ENCODE measurements at regions not wholly inside any gene's neighbourhood (a gene's known extent, or its start where the extent isn't known, plus 50 kb on each side); places are given as distances from the start of the nearest gene placed in this dataset.
"Not testable (repeated sequence)": the region's sequence is repeated elsewhere in the genome, so short reads cannot be mapped to it uniquely, and the experiment has no call there.

DNA sequence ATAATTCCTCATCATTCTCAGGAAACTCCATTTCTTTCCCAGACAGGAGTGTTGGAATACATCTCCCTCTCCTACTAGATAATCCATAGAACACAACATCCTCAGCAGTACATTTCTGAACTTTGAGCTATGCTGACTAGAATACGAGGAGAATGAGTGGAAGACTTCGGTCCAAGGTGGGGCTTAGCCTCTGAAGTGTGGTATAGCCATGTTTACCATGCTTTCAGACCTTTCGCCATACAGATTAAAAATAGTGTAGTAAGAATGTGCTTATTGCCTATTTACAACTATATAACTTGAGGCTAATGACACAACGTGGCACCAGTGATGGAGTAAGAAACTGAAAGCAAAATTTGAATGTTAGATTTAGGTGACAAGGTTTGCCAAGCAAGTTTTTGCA lies 184.5 kb upstream of the KRR1 start:
- DNase-seq: no peak

DNA sequence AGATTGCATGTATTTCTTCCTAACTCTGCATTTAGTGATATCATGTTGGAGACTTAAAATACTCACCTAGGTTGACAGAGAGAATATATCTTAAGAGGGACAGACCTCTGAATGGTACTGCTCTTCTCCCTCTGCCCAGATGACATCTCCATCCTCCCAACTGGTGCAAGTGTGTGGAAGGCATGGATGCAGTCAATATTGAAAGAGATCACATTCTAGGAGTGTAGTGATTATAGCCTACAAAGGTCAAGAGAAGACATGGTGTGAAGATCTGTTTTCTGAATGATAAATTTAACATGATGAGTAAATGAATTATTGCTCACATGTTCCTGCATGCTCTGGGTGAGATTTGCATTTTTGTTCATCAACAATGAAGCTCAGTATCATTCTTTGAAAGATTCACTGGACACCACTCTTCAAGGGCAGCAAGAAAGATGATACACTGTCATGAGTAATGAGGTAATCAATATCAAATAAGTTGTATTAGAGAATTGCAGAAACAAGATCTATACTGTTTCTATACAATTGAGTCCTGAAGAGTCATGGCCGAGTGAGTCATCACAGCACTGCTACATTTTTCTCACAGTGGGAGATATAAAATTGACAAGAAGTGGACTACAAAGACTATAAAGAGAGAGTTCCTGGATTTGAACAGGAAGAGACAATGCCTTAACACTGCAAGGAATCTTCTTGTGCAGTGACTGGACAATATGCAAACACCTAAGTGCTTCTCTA lies 183.3 kb upstream of the KRR1 start:
- no peak for DNase-seq

DNA sequence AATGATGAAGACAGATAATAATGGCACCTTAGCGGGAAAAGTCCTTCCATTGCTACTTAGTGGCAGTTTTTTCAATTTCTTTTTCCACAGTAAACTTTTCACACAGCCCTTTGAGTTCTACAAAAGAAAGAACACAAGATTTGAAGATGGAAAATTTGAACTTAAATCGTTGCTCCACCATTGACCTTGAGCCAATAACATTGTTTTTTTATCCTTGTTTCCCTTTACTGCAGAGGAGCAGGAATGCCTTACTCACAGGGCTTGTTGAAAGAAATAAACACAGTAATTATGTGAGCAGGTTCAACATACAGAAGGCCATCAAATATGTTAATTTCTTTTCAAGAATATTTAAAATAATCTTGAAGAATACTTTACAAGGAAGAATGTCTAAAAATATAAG lies 181.5 kb upstream of the KRR1 start:
- DNase-seq: no peak

DNA sequence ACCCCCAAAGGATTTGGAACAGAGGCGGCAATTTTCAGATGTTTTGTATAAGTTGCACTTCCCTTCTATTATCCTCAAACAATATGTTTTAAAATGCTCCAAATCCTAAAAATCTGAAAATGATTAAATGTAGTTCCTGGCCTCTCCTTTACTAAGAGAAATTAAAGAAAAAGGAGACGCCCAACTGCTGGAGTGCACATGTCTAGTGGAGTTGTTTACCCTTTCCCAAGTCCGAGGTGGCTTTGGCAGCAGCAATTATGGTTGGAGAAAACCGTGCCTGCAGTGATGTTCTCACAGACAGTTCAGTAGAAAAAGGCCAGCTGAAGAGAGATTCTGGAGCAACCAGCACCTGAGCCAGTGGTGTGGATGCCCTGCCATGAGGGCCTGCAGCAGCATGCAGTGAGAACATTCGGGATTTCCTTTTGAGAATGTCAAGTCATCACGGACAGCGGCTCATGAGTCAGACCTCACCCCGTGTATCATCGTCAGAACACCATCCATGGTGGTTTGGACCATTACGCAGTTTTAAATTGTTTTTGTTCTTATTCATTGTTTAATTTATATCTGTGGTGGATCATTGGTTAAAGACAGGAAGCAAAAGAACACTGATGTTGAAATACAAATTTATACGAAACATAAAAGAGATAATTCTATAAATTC lies 179.0 kb upstream of the KRR1 start:
- no peak for DNase-seq

DNA sequence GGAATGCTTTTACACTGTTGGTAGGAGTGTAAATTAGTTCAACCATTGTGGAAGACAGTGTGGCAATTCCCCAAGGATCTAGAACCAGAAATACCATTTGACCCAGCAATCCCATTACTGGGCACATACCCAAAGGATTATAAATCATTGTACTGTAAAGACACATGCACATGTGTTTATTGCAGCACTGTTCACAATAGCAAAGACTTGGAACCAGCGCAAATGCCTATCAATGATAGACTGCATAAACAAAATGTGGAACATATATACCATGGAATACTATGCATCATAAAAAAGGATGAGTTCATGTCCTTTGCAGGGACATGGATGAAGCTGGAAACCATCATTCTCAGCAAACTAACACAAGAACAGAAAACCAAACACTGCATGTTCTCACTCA lies 174.8 kb upstream of the KRR1 start:
- DNase-seq: not testable (repeated sequence)

DNA sequence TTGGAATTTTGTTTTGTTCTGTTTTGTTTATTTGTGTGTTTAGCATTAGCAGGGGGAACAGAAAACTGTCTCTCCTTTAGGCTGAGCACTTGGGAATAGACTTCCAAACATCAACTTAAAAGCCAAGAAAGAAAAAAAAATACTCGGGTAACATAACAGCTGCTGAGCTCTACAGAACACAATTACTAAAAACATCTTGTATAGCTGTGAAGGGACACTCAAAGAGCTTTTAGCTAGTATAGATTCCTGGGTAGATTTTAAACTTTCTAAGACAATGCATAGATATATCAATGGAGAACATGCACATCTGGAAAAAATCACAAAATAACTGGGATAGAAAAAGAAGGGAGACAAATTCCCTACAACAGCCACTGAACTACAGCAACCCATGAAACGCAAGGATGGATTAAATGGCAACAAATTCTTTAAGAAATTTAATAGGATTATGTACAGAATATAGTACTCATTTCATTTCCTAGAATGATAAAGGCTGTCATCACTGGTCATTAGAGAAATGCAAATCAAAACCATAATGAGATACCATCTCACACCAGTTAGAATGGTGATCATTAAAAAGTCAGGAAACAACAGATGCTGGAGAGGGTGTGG lies 174.3 kb upstream of the KRR1 start:
- no peak for DNase-seq

DNA sequence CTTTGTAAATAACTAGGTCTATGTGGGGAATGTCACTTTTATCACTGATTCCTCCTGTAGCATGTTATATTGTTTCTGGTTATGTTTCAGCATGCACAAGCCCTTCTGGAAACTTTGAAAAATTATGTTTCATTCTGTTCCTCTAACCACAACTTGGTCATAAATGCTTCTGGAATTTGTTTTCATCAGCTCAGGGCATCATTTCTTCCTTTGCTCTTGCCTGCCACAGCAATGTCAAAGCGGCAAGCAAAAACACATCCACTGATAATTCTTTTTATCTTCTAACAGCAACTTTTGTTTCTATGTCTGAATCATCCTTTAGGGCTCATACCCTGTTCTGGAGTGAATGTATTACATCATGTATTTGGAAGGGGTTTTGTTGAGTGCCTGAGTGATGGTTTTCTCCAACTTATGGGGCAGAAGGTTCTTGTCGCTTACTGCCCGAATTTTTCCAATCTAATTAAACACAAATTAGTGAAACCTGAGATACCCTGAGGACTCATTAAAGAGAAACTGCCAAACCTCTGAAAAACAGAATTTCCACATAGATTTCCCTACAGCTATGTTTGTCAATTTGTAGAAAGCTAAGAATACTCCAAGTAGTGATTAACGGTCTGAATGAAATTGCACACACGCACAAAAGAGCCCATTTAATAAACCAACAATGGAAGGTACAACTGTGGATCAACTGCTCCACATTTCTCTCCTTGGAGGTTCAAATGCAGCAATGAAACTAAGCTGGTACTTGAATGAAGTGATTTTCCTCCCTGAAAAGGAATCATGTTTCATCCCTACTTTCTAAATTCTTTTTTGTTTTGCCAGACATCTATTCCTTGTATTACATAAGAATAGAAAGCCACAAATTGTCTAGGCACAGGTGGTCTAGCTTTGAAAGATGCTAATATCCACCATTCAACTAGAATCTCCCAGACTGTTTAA lies 173.5 kb upstream of the KRR1 start:
- DNase-seq: no peak

DNA sequence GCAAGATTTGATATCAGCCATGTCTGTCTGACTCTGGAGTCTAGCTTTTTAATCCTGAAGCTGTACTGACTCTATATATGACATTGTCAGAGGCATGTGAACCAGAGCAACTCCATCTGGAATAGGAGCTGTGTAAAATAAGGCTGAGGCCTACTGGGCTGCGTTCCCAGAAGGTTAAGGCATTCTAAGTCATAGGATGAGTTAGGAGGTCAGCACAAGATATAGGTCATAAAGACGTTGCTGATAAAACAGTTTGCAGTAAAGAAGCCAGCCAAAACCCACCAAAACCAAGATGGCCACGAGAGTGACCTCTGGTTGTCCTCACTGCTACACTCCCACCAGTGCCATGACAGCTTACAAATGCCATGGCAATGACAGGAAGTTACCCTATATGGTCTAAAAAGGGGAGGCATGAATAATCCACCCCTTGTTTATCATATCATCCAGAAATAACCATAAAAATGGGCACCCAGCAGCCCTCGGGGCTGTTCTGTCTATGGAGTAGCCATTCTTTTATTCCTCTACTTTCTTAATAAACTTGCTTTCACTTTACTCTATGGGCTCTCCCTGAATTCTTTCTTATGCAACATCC lies 172.7 kb upstream of the KRR1 start:
- DNase-seq: not testable (repeated sequence)

DNA sequence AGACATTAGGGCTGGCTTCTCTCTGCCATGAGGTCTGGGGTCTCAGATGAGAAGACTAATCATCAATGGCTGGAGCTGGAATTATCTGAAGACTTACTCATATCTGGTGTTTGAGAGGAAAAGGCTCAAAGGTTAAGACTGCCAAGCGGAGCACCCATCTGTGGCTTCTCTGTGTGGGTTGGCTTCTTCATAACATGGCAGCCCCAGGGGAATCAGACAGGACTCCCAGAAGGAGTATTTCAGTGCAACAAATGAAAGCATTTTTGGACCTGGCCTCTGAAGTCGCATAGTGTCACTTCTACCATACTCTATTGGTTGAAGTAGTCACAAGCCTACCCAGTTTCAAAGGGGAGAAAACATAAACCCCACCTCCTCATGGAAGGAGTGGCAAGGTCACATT lies 171.8 kb upstream of the KRR1 start:
- DNase-seq: no peak

DNA sequence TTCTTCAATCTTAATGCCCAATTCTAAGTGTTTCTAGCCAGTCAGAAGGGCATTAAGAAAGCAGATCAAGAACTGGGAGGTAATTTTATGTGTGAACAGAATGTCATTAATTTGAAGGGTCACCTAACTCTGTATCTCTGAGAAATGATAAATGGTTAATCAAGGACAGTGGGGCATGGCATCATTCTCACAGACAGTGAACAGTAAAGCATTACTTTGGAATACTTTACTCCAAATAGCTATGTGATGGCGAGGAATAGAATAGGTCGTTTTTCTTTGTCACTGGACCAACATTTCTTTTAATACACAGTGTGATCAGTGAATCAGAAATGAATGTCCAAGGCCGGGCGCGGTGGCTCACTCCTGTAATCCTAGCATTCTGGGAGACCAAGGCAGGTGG lies 166.1 kb upstream of the KRR1 start:
- no peak for DNase-seq

DNA sequence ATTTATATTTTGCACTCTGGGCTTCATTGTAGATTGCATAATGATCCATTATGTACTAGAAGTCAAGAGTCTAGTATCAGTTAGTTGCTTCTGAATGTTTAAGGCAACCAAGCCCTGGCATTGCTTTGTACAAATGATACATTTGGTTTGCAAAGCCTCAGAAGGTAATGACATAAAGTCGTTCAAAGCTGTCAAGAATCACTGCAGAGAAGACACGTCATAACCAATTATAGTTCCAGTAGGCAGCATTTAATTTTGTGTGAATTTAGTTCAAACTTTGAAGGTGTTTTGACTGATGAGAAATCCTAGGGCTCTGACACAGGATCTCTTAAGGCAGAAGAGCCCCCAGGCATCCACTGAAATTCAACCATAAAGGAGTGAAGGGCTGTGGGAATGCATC lies 163.0 kb upstream of the KRR1 start:
- DNase-seq: no peak

DNA sequence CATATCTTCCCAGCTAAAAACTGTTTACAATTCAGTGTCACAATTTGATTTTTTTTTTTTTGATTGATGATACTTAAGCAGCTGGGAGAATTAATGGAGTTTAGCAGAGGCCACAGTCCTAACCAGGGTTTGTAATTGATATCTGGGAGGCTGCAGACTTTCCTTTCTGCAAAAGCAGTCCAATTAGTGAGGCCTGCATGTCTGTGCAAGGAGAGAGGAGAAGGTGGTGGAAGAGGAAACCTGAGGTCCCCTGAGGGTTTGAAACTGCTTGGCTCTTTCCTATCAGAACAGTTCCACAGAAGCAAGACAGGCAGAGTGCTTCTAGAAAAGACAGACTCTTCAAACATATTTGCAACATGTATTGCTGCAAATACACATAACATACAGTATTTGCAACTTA lies 160.8 kb upstream of the KRR1 start:
- DNase-seq: no peak

DNA sequence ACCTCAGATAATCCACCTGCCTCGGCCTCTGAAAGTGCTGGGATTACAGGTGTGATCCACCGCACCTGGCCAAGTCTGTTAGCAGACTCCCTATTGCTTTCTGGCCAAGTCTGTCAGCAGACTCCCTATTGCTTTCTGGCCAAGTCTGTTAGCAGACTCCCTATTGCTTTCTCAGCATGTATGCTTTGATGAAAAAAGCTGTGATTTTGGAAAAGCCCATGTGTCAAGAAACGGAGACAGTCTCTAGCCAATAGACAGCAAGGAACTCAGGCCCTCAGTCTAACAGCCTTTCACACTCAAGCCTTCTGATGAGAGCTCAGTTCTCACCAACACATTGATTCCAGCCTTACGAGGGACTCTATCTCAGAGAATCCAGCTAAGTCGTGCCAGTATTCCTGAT lies 158.8 kb upstream of the KRR1 start:
- DNase-seq: no peak

DNA sequence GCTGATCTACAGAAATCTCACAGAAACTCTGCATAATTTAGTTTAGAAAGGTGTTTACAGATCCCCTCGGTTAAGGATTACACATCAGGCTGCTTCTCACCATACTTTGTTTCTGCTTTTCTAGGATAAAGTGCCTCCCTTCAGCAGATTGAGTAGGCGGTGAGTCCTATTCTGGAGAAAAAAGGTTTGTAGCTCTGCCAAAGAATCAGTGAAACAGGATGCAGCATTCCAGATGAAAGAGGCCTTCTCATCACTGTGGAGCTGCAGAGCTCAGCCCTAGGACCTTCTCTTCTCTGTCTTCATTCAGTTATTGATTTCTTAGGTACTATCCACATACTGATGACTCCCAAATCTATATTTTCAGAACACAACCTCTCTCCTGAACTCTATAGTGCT lies 155.5 kb upstream of the KRR1 start:
- no peak for DNase-seq

DNA sequence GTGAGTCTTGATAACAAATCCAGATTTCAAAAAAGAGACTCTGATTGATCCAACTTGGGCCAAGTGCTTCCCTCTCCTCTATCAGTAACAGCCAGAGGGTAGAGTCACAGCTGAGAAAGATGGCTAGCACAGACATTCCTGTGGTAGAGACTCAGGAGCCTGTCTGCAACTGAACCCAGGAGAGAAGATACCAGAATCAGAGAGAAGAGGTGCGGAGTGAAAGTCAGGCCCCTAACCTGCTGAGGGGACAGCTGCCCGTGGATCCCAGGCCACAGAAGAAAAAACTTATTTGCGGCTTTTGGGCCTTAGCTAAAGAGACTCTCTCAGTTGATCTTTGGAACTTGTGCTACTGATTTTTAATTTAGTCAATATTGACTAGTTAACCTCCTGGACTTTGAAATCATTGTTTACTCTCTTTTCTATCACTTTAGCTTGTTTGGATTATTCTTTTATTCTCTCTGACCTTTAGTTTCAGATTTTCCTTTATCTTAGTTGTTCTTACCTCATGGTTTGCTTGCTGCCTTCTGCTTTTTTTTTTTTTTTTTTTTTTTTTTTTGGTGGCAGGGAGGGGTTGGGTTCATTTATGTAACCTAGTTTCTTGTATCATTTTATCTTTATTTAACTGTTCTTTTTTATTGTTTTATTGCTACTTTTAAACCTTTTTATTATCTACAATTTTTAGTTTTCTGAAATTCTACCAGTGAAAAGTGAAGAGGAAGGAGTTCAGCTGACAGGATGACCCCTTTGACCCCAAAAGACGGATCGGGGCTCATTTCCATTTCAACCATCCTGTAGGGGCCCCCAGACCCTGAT lies 154.9 kb upstream of the KRR1 start:
- no peak for DNase-seq

DNA sequence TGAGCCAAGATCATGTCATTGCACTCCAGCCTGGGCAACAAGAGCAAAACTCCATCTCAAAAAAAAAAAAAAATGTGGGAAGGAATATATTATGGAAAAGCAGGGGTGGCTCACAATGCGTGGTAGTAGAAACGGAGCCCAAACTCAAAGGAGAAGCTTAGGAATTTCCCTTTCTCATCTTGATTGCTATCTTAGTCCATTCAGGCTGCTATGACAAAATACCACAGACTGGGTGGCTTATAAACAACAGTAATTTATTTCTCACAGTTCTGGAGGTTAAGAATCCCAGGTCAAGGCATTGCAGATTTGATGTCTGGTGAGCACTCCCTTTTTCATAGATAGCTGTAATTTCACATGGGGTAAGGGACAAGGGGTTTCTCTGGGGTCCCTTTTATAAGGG lies 153.8 kb upstream of the KRR1 start:
- no peak for DNase-seq

DNA sequence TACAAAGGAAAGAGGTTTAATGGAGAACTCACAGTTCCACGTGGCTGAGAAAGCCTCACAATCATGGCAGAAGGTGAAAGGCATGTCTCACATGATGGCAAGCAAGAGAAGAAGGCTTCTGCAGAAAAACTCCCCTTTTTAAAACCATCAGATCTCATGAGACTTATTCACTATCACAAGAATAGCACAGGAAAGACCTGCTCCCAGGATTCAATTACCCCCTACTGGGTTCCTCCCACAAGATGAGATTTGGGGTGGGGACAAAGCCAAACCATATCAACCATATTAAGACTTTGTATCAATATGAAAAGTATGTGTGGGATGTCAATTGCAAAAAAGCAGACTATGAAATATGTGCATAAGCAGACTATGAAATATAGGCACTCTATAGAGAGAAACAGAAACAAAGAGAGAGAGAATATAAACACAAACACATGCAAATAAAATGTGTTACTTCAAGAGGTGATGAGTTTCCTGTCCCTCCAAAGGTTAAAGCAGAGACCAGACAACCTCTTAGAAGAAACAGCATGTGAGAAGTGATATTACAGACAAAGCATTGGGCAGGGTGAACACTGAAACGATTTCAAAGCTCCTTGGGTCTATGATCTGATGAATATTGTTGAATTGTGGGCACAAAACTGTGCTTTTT lies 151.2 kb upstream of the KRR1 start:
- no peak for DNase-seq

DNA sequence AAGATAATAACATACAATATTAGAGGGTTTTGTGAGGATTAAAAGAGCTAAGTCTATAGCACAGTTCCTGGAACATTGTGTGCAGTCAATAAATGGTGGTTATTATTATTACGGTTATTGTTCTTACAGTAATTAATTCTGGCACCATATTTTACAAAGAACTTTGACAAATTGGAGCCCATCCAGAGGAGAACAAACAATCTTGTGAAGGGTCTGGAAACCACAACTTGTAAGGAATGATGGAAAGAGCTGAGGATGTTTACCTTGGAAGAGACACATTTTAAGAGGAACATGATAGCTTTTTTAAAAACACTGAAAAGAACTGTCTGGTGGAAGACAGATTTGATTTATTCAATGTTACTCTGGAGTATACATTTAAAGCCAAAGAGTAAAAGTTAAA lies 150.5 kb upstream of the KRR1 start:
- DNase-seq: no peak

DNA sequence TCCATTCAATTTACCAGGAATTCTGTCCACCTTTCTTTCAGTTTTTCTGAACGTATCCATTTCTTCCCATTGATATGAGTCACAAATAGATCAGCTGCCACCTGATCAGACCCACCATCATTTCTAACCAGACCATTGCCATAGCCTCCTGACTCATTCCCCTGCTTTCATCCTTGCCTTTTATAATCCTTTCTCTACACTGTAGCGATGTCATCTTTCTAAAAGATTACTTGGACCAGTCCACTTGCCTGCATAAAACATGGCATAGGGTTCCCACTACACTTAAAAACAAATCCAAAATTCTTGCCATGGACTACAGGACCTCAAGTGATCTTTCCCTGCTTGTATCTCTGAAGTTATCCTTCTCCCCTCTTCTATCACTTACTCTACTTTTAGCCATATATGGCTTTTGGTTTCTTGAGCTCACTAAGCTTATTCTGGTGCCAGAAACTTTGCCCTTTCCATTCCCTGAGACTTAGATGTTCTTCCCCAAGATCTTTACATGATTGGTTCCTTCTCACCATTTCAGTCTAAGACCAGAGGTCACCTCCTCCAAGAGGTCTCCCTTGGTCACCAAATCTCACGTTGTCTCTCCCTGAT lies 149.5 kb upstream of the KRR1 start:
- no peak for DNase-seq

DNA sequence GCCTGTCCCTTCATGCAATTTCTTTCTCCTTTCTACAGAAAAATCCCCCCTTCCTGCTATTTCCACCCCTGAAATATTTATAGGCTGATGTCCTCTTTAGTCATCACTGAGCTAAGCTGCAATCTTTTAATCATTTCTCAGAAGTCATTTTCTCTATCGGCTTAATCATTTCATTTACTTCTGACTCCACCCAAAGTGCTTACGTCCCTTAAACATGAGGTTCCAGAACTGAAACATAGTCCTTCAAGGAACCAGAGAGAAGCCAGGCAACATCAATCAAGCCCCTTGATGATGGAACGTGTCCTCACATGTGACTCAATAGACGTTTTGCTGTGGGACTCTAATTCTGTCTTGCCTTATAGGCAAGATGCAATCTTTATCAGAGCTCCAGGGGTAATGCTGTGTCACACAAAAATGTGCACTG lies 148.7 kb upstream of the KRR1 start:
- peak in 1 of 2 donors; percentile 6 for DNase-seq
